Natural killer cell (primary cell): ENCODE measurements at regions not wholly inside any gene's neighbourhood (a gene's known extent, or its start where the extent isn't known, plus 50 kb on each side); places are given as distances from the start of the nearest gene placed in this dataset.

Experiments
- ATAC-seq, 3 donors: fragments of 150-1000 bp in 2 of 3; fragments of 200-7000 bp in 1 of 3; cut with Tn5 transposase; 1 replicate in 1 of 3; 2 replicates in 2 of 3; pipeline ENCODE4 v1.10.0; 2021; ENCODE audit warnings: mild to moderate bottlenecking in 2 of 3, moderate library complexity in 2 of 3
- DNase-seq, 2 donors: peaks; one replicate each; pipeline versions ENCODE4 v3.0.0 to v3.0.0-alpha.2; 2013 to 2021; ENCODE audit warnings: mixed read lengths in 1 of 2
- H3K27ac ChIP-seq: one replicate; pipeline ENCODE4 v1.5.1; 2013; ENCODE audit warnings: mild to moderate bottlenecking, low read length
- H3K27me3 ChIP-seq: one replicate; pipeline ENCODE4 v1.6.1; 2013; ENCODE audit warnings: low read length; ENCODE audit not compliant: control insufficient read depth, insufficient read depth
- H3K36me3 ChIP-seq: one replicate; pipeline ENCODE4 v1.6.1; 2013; ENCODE audit warnings: low read length; ENCODE audit not compliant: control insufficient read depth, insufficient read depth
- H3K4me1 ChIP-seq: one replicate; pipeline ENCODE4 v1.6.1; 2013; ENCODE audit warnings: low read length; ENCODE audit not compliant: control insufficient read depth, insufficient read depth
- H3K4me3 ChIP-seq: one replicate; pipeline ENCODE4 v1.5.1; 2013; ENCODE audit warnings: low read length
- H3K9me3 ChIP-seq: one replicate; pipeline ENCODE4 v1.6.1; 2013; ENCODE audit warnings: low read length; ENCODE audit not compliant: control insufficient read depth, insufficient read depth
- H3K27ac Mint-ChIP-seq, 2 donors: one replicate each; pipeline ENCODE4 v1.8.0; 2022; ENCODE audit warnings: mild to moderate bottlenecking in 2 of 2, mixed read lengths in 2 of 2, moderate library complexity in 1 of 2
- H3K27me3 Mint-ChIP-seq, 2 donors: one replicate each; pipeline ENCODE4 v1.8.0; 2022; ENCODE audit warnings: low read depth in 2 of 2, mixed read lengths in 2 of 2
- H3K36me3 Mint-ChIP-seq: one replicate; pipeline ENCODE4 v1.8.0; 2022; ENCODE audit warnings: mixed read lengths
- H3K4me1 Mint-ChIP-seq, 2 donors: one replicate each; pipeline ENCODE4 v1.8.0; 2022; ENCODE audit warnings: mixed read lengths in 2 of 2
- H3K4me3 Mint-ChIP-seq: one replicate; pipeline ENCODE4 v1.8.0; 2022; ENCODE audit warnings: mild to moderate bottlenecking, moderate library complexity, mixed read lengths
- H3K9me3 Mint-ChIP-seq, 2 donors: one replicate each; pipeline ENCODE4 v1.8.0; 2022; ENCODE audit warnings: mixed read lengths in 2 of 2
- WGBS: methylation state at CpG from one replicate; pipeline ENCODE4 v1.1.7; 2013; ENCODE audit warnings: missing lambda C conversion rate; ENCODE audit not compliant: insufficient coverage; 5-methylcytosine and 5-hydroxymethylcytosine counted together
- intact Hi-C: fragments of 100-400 bp; cut with micrococcal nuclease; formaldehyde crosslinking; loops from one replicate; pipeline ENCODE4 v1.14.2; 2022
- TF ChIP-seq, protein P1 (sequence below): fragments of 200-600 bp; IDR thresholded peaks from one replicate; pipeline ENCODE4 v1.8.0; 2022; ENCODE audit warnings: antibody characterized with exemption

DNA sequence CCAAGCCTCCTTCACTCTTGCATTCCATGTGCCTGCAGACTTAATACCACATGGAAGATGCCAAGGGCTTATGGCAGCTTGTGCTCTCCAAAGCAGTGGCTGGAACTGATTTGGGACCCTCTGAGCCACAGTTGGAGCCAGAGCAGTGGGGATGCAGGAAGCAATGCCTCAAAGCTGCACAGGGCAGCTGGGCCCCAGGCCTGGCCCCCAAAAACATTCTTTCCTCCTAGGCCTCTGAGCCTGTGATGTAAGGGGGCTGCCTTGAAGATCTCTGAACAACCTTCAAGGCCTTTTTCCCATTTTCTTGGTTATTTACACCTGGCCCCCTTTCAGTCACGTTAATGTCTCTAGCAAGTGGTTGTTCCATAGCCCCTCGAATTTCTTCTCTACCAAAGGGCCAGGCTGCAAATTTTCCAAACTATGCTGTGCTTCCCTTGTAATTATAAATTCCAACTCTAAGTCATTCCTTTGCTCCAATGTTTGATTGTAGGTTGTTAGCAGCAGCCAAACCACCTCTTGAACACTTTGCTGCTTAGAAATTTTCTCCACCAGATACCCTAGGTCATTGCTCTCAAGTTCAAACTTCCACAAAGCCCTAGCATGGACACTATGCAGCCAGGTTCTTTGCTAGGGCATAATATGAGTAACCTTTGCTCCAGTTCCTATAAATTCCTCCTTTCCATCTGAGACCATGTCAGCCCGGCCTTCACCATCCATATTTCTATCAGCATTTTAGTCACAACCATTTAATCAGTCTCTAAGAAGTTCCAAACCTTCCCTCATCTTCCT lies 245.0 kb upstream of the RBBP8 start:
- H3K9me3 Mint-ChIP-seq, result no peaks in the 10 kb centered on the region
- intact Hi-C loops, result no loop called here
- Histone ChIP-seq H3K9me3 (no peaks in the 10 kb centered on the region), H3K4me3 (no peak overlapping the region), H3K4me1 (no peaks in the 10 kb centered on the region), H3K27ac (no peak overlapping the region), H3K36me3 (no peaks in the 10 kb centered on the region), H3K27me3 (no peaks in the 10 kb centered on the region)
- H3K27ac Mint-ChIP-seq, result no peak overlapping the region
- TF ChIP-seq, protein P1, sequence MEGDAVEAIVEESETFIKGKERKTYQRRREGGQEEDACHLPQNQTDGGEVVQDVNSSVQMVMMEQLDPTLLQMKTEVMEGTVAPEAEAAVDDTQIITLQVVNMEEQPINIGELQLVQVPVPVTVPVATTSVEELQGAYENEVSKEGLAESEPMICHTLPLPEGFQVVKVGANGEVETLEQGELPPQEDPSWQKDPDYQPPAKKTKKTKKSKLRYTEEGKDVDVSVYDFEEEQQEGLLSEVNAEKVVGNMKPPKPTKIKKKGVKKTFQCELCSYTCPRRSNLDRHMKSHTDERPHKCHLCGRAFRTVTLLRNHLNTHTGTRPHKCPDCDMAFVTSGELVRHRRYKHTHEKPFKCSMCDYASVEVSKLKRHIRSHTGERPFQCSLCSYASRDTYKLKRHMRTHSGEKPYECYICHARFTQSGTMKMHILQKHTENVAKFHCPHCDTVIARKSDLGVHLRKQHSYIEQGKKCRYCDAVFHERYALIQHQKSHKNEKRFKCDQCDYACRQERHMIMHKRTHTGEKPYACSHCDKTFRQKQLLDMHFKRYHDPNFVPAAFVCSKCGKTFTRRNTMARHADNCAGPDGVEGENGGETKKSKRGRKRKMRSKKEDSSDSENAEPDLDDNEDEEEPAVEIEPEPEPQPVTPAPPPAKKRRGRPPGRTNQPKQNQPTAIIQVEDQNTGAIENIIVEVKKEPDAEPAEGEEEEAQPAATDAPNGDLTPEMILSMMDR, result no peak
- no peak for ATAC-seq
- H3K27me3 Mint-ChIP-seq, result peaks cover 7 to 12% of the 10 kb centered on the region in 2 donors
- WGBS, result 73% methylated on average over 3 of the region's 3 CpGs
- H3K4me1 Mint-ChIP-seq, result no peaks in the 10 kb centered on the region
- no peak overlapping the region for H3K4me3 Mint-ChIP-seq
- no peaks in the 10 kb centered on the region for H3K36me3 Mint-ChIP-seq
- DNase-seq, result no peak

DNA sequence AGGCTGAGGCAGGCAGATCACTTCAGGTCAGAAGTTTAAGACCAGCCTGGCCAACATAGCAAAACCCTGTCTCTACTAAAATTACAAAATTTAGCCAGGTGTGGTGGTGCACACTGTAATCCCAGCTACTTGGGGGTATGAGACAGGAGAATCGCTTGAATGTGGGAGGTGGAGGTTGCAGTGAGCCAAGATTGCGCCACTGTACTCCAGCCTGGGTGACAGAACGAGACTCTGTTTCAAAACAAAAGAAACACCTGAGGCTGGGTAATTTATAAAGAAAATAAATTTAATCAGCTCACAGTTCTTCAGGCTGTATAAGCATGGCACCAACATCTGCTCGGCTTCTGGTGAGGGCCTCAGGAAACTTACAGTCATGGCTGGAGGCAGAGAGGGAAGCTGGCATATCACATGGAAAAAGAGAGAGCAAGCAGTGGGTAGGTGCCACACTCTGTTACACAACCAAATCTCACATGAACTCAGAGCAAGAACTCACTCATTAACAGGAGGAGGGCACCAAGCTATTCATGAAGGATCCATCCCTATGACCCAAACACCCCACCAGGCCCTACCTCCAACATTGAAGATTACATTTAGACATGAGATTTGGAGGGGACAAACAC lies 244.1 kb upstream of the RBBP8 start:
- DNase-seq, result no peak
- Histone ChIP-seq H3K4me3 (no peak overlapping the region), H3K9me3 (no peaks in the 10 kb centered on the region), H3K27me3 (no peaks in the 10 kb centered on the region), H3K36me3 (no peaks in the 10 kb centered on the region), H3K27ac (no peak overlapping the region), H3K4me1 (no peaks in the 10 kb centered on the region)
- intact Hi-C loops, result no loop called here
- 87% methylated on average over 4 of the region's 4 CpGs for WGBS
- ATAC-seq, result no peak
- no peak overlapping the region for H3K27ac Mint-ChIP-seq
- peaks cover 7 to 10% of the 10 kb centered on the region in 2 donors for H3K27me3 Mint-ChIP-seq
- H3K4me1 Mint-ChIP-seq, result no peaks in the 10 kb centered on the region
- TF ChIP-seq, protein P1, result no peak
- no peak overlapping the region for H3K4me3 Mint-ChIP-seq
- H3K9me3 Mint-ChIP-seq, result no peaks in the 10 kb centered on the region
- H3K36me3 Mint-ChIP-seq, result no peaks in the 10 kb centered on the region

DNA sequence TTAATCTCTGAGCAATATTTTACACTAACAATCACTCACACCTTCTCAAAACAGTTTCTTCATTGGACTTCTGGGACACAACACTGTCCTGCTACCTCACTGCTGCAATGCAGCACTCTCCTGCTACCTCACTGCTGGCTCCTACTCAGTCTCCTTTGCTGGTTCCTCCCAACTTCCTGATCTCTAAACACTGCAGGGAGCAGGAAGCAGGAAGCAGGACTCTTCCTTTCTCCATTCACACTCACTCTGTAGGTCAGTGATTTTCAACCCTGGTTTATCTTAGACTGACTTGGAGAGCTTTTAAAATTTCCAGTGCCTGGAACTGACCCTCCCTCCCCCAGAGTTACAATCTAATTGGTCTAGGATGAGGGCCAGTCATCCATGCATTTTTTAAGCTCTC lies 243.4 kb upstream of the RBBP8 start:
- intact Hi-C loops, result no loop called here
- no peak overlapping the region for H3K27ac Mint-ChIP-seq

More for the DNA sequence above, 243.4 kb upstream of the RBBP8 start:
- ATAC-seq (no peak), DNase-seq (no peak)
- Histone ChIP-seq H3K36me3 (no peaks in the 10 kb centered on the region), H3K27ac (no peak overlapping the region), H3K9me3 (no peaks in the 10 kb centered on the region), H3K27me3 (no peaks in the 10 kb centered on the region), H3K4me3 (no peak overlapping the region), H3K4me1 (no peaks in the 10 kb centered on the region)
- H3K27me3 Mint-ChIP-seq, result peaks cover 3 to 10% of the 10 kb centered on the region in 2 donors
- H3K36me3 Mint-ChIP-seq, result no peaks in the 10 kb centered on the region
- TF ChIP-seq, protein P1, result no peak
- H3K4me3 Mint-ChIP-seq, result no peak overlapping the region
- no peaks in the 10 kb centered on the region for H3K4me1 Mint-ChIP-seq
- H3K9me3 Mint-ChIP-seq, result no peaks in the 10 kb centered on the region
